GM12892 (cell line): ENCODE measurements at regions not wholly inside any gene's neighbourhood (a gene's known extent, or its start where the extent isn't known, plus 50 kb on each side); places are given as distances from the start of the nearest gene placed in this dataset.

Experiments
- POLR2A ChIP-seq: IDR thresholded peaks from 2 replicates; pipeline ENCODE4 v1.6.1; 2011; ENCODE audit warnings: low read depth, low read length, control low read depth
- TAF1 ChIP-seq: IDR thresholded peaks from 2 replicates; pipeline ENCODE4 v1.6.1; 2011; ENCODE audit warnings: low read depth, mild to moderate bottlenecking, control low read depth, low read length, borderline replicate concordance

DNA sequence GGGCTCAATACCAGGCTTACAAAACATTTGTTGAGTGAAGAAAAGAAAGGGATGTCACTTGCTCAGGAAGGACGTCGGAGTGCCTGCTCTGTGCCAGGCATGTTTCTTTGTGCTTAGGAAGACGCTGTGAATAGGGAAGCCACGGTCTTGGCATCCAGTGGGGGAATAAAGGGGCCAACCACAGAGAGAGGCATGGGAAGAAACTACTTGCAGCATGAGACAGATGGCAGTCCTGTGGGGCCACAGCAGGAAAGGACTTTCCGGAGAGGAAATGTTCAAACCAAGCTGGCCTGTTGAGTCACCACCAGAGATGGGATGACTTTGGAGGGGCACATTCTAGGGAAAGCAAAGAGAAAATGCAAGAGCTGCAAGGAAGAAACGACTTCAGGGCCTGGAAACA is 173.2 kb downstream of the CDH26 start:
- TF ChIP-seq POLR2A (no peak), TAF1 (no peak)
